ENCODE measurements at regions not wholly inside any gene's neighbourhood (a gene's known extent, or its start where the extent isn't known, plus 50 kb on each side); places are given as distances from the start of the nearest gene placed in this dataset.

DNA sequence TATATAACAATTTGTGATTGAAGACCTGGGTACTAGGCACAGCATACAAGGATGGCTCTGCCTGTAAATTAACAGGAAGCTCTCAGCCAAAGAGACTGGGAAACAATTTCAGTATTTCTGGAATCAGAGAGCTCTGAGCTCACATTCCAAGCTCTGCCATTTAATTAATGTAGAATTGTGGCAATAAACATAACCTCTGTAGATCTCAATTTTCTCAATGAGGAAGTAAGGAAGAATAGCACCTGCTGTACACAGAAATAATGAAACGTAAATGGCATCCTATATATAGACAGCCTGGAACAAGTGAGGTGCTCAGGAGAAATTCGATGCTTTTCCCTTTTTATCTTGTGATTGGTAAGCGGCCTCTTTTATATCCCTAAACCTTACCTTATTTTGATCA is 538.5 kb upstream of the JAG1 start:
- TF ChIP-seq, protein P1, sequence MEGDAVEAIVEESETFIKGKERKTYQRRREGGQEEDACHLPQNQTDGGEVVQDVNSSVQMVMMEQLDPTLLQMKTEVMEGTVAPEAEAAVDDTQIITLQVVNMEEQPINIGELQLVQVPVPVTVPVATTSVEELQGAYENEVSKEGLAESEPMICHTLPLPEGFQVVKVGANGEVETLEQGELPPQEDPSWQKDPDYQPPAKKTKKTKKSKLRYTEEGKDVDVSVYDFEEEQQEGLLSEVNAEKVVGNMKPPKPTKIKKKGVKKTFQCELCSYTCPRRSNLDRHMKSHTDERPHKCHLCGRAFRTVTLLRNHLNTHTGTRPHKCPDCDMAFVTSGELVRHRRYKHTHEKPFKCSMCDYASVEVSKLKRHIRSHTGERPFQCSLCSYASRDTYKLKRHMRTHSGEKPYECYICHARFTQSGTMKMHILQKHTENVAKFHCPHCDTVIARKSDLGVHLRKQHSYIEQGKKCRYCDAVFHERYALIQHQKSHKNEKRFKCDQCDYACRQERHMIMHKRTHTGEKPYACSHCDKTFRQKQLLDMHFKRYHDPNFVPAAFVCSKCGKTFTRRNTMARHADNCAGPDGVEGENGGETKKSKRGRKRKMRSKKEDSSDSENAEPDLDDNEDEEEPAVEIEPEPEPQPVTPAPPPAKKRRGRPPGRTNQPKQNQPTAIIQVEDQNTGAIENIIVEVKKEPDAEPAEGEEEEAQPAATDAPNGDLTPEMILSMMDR (conservative IDR thresholded peaks at IDR 0.05; ENCODE audit: low read length) = no peak
- TF ChIP-seq EZH2phosphoT487 (IDR thresholded peaks at IDR 0.05; ENCODE audit: borderline replicate concordance, low read depth, low read length) = no peak
